HEK293 (cell line): ENCODE measurements at regions not wholly inside any gene's neighbourhood (a gene's known extent, or its start where the extent isn't known, plus 50 kb on each side); places are given as distances from the start of the nearest gene placed in this dataset.

Source experiments
- CTCF ChIP-seq: fragments of 450-650 bp; formaldehyde crosslinking; IDR thresholded peaks from 2 replicates; pipeline ENCODE4 v1.5.1; 2016; ENCODE audit warnings: missing biosample characterization, missing genetic modification characterization
- ZSCAN5A ChIP-seq: fragments of 450-650 bp; formaldehyde crosslinking; IDR thresholded peaks from 2 replicates; pipeline ENCODE4 v1.5.1; 2016; ENCODE audit warnings: missing biosample characterization, missing genetic modification characterization

- TF ChIP-seq ZSCAN5A (tag by site-specific recombination) (no peak), CTCF (tag by site-specific recombination) (no peak)
Measured at GRCh38 chr4:28469886-28470285, 1609.2 kb downstream of the STIM2 start.
